Activated CD8-positive, alpha-beta memory T cell treated with anti-CD3 and anti-CD28 coated beads for 36 hours (primary cell): ENCODE measurements at regions not wholly inside any gene's neighbourhood (a gene's known extent, or its start where the extent isn't known, plus 50 kb on each side); places are given as distances from the start of the nearest gene placed in this dataset.

Experiments used
- CTCF ChIA-PET: fragments of 350-600 bp; sonication (Branson Sonifier 250); formaldehyde crosslinking; loops from one replicate; lab custom pipeline; 2021; ENCODE audit warnings: antibody characterized with exemption; lab: Charles Lee
- POLR2A ChIA-PET: fragments of 350-600 bp; sonication (Branson Sonifier 250); formaldehyde crosslinking; loops from one replicate; lab custom pipeline; 2021; ENCODE audit warnings: antibody characterized with exemption; lab: Charles Lee

GRCh38 chr18:68283834-68284233, 431.1 kb downstream of the TMX3 start:
- CTCF ChIA-PET, result no interaction called here
- POLR2A ChIA-PET, result no interaction called here

- POLR2A ChIA-PET, result no interaction called here
- CTCF ChIA-PET, result no interaction called here
Observed at GRCh38 chr18:68282232-68282631, 432.7 kb downstream of the TMX3 start.

DNA sequence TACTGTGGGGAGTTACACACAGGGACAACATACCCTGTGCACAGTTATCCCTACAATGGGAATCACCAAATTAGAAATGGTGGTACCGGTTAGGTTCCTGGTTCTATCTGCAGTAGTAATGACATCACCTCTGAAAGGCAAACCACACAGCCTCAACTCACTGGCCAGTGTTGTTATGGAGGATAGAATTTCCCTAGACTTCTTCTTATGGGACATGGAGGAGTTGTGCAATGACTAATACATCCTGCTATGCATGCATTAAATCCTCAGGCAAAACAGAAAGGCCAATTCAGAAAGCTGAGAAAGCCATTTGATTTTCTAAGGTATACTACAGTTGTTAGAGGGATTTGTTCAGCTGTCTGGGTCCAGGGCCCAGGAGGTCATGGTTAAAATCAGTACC, 439.3 kb downstream of the TMX3 start:
- ChIA-PET CTCF (no interaction called here), POLR2A (no interaction called here)

- ChIA-PET POLR2A (no interaction called here), CTCF (no interaction called here)
Observed at GRCh38 chr18:68270017-68270416, 444.9 kb downstream of the TMX3 start.

- POLR2A ChIA-PET, result no interaction called here
- CTCF ChIA-PET, result no interaction called here
Observed at GRCh38 chr18:68267583-68267982, 447.3 kb downstream of the TMX3 start.

- ChIA-PET CTCF (no interaction called here), POLR2A (no interaction called here)
Observed at GRCh38 chr18:68263481-68263880, 451.4 kb downstream of the TMX3 start.

GRCh38 chr18:68262690-68263294, 452.1 kb downstream of the TMX3 start:
- CTCF ChIA-PET, result no interaction called here

GRCh38 chr18:68256418-68257067, 458.4 kb downstream of the TMX3 start:
- CTCF ChIA-PET, result no interaction called here
- POLR2A ChIA-PET, result no interaction called here

More at GRCh38 chr18:68262690-68263294, 452.1 kb downstream of the TMX3 start:
- POLR2A ChIA-PET, result no interaction called here

GRCh38 chr18:68244786-68245185, 470.1 kb downstream of the TMX3 start:
- ChIA-PET POLR2A (no interaction called here), CTCF (no interaction called here)

GRCh38 chr18:68241881-68242280, 473.0 kb downstream of the TMX3 start:
- ChIA-PET POLR2A (no interaction called here), CTCF (no interaction called here)

- ChIA-PET CTCF (no interaction called here), POLR2A (no interaction called here)
Observed at GRCh38 chr18:68234676-68235075, 480.2 kb downstream of the TMX3 start.

DNA sequence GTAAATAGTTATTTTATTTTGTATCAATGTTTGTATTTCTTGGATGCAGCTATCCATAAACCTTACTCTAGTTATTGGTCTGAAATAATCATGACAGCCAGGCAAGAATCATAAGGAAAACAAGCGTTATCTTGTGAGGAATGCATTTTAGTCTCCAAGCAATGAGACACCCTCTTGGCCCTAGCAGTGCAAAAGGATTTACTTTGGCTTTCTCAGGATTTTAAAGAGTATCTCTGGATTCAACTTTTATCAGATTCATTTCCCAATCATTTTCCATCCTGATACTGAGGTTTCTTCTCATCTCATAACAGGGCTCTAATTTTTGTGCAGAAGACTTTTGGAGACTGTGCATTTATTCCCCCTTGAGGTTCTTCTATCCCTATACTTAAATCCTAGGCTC, 480.8 kb downstream of the TMX3 start:
- POLR2A ChIA-PET, result no interaction called here
- CTCF ChIA-PET, result no interaction called here

GRCh38 chr18:68233018-68233417, 481.9 kb downstream of the TMX3 start:
- ChIA-PET POLR2A (no interaction called here), CTCF (no interaction called here)

GRCh38 chr18:68229351-68229750, 485.6 kb downstream of the TMX3 start:
- POLR2A ChIA-PET, result no interaction called here

DNA sequence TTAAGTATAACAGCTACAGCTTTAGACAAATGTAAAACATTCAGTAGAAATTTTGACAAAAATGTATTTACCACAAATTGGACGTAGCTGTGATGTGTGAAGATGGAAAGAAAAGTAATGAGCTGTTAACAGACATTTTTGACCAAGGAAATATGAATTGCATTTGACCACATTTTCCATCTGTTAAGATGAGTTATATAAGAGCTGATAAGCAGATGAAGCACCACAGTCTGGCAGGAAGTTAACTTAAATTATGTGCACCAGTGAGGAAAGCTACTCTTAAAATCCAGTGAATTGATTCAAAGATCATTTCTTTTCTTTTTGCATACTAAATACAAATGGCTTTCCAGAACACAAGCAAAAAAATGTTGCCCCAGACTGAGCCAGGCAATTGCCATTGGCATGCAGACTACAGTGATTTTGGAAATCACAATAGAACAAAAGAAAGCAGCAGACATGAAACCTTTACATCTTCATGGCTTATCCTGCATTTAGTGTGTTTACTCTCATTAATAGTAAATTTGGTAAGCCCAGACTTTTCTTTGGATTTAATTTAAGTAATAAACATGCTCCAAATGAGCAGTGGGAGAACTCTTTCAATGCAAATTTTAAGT, 493.7 kb downstream of the TMX3 start:
- POLR2A ChIA-PET, result no interaction called here
- CTCF ChIA-PET, result no interaction called here

More at GRCh38 chr18:68229351-68229750, 485.6 kb downstream of the TMX3 start:
- CTCF ChIA-PET, result no interaction called here

GRCh38 chr18:68220458-68220857, 494.4 kb downstream of the TMX3 start:
- ChIA-PET CTCF (no interaction called here), POLR2A (no interaction called here)

DNA sequence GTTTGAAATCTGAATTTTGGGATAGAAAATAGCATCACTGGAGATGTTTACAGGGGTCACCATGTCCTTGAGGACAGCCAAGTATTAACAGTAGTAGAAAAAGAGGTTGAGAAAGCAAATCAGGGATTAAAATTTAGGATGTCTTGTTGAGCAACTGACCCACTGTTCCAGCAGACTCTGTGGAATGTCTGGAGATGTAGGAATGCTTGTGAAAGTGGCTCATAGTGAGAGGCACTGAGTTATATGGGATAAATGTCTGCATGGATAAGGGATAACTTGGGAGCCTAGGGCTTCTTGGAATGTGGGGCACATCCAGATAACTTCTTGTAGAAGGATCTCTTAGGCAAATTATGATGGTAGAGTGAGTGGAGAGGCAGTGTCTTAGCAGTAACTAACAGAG, 495.0 kb downstream of the TMX3 start:
- CTCF ChIA-PET, result no interaction called here
- POLR2A ChIA-PET, result no interaction called here

DNA sequence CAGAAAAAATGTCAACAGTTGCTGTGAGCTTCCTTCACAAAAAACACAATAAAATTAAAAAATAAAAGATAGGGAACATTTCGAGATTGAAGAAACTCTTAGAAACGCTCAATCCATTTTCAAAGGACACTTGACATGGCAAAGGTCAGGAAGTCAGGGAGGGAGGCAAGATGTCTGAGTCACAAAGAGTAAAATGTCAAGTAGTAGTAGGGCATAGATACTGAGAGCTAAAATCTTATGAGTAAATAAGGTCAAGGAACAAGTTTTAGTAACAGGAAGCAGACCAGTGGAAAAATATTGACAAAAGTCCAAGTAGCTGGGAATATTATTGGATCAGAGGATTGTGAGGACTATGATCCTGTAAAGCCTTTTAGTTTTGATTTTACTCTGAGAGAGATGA, 495.6 kb downstream of the TMX3 start:
- ChIA-PET CTCF (no interaction called here), POLR2A (no interaction called here)

DNA sequence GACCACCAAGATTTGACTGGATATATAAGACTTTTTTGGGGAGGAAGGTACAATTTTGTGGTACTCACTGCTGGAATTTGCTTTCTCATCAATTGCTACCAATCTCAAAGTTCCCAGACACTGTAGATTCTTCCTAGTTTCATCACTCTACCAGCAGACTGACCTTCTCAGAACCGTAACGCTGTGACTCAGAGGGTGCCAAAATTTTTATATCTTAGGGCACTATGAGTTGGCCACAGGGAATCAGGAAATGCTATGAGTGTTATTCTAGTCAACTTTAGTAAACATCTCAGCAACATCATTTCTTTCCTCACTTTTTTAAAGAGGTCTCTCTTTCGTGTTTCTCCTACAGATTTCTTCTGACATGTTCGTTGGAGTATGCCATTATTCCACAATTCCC, 499.0 kb downstream of the TMX3 start:
- POLR2A ChIA-PET, result no interaction called here
- CTCF ChIA-PET, result no interaction called here

DNA sequence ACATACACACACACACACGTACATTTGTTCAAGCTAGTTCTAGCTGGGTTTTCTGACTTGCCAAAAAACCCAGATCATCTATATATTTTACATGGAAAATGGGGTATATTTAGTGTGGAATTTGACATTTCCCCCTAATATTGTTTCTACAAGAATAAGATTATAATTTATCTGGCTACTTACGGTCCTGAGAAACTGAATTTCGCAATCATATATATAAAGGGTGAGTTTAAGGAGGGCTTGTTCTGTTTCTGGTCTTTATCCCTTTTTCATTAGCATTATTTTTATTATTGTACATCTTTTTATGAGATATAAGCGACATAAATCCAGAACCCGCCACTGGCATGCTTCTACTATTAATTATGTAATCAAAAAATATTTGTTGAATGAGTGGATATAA, 528.9 kb downstream of the TMX3 start:
- ChIA-PET POLR2A (no interaction called here), CTCF (no interaction called here)

- ChIA-PET CTCF (no interaction called here), POLR2A (no interaction called here)
Observed at GRCh38 chr18:68181956-68182355, 533.0 kb downstream of the TMX3 start.
